ENCODE measurements at regions not wholly inside any gene's neighbourhood (a gene's known extent, or its start where the extent isn't known, plus 50 kb on each side); places are given as distances from the start of the nearest gene placed in this dataset.

- CTCF ChIA-PET, result interaction anchor here (0.6 to 2.6 kb wide), 4 partner anchors 17 to 152 kb away, joined by 3 to 8 read pairs (median 4); no protein-coding TSS in a partner anchor
- Mint-ChIP-seq H3K27me3 (ENCODE audit: insufficient read depth, unreplicated experiment) (no peaks in the 10 kb centered on the region), H3K4me3 (ENCODE audit: unreplicated experiment) (no peak overlapping the region), H3K27ac (ENCODE audit: low read depth, unreplicated experiment) (peak overlapping the region; percentile 74), H3K4me1 (ENCODE audit: insufficient read depth, unreplicated experiment) (peaks cover 37% of the 10 kb centered on the region), H3K36me3 (ENCODE audit: insufficient read depth, unreplicated experiment) (no peaks in the 10 kb centered on the region), H3K9me3 (ENCODE audit: unreplicated experiment) (no peaks in the 10 kb centered on the region)
- DNase-seq (ENCODE audit: unreplicated experiment), result no peak
- POLR2A ChIA-PET, result interaction anchor here (0.5 to 5.1 kb wide), 12 partner anchors 9 to 138 kb away, joined by 3 to 36 read pairs (median 5); partner anchors contain the start of gene TNFRSF21
- no peak for TF ChIP-seq CTCF (IDR thresholded peaks at IDR 0.05; ENCODE audit: unreplicated experiment)
- intact Hi-C loops (cut with micrococcal nuclease), result no loop called here
- BruUV-seq (replicated peaks), result no TSS peak
These were observed 128.4 kb upstream of the ADGRF1 start for GRCh38 chr6:47170617-47170947.

- H3K4me3 Mint-ChIP-seq (ENCODE audit: unreplicated experiment), result peak overlapping the region; percentile 28
- BruUV-seq (replicated peaks), result no TSS peak
- H3K36me3 Mint-ChIP-seq (ENCODE audit: insufficient read depth, unreplicated experiment), result no peaks in the 10 kb centered on the region
- ChIA-PET CTCF (interaction anchor here (0.6 to 2.6 kb wide), 4 partner anchors 18 to 152 kb away, joined by 3 to 8 read pairs (median 4); no protein-coding TSS in a partner anchor), POLR2A (interaction anchor here (0.5 to 5.1 kb wide), 15 partner anchors 9 to 139 kb away, joined by 3 to 36 read pairs (median 6); partner anchors contain the start of gene TNFRSF21)
- H3K27me3 Mint-ChIP-seq (ENCODE audit: insufficient read depth, unreplicated experiment), result no peaks in the 10 kb centered on the region
- DNase-seq (ENCODE audit: unreplicated experiment), result peak; percentile 85
- peak overlapping the region; percentile 74 for H3K27ac Mint-ChIP-seq (ENCODE audit: low read depth, unreplicated experiment)
- H3K9me3 Mint-ChIP-seq (ENCODE audit: unreplicated experiment), result no peaks in the 10 kb centered on the region
- intact Hi-C loops (cut with micrococcal nuclease), result no loop called here
- TF ChIP-seq CTCF (IDR thresholded peaks at IDR 0.05; ENCODE audit: unreplicated experiment), result no peak
- peaks cover 37% of the 10 kb centered on the region for H3K4me1 Mint-ChIP-seq (ENCODE audit: insufficient read depth, unreplicated experiment)
These were observed 127.9 kb upstream of the ADGRF1 start for GRCh38 chr6:47169785-47170616.

- peak overlapping the region; percentile 33 for H3K4me3 Mint-ChIP-seq (ENCODE audit: unreplicated experiment)
- H3K4me1 Mint-ChIP-seq (ENCODE audit: insufficient read depth, unreplicated experiment), result peaks cover 37% of the 10 kb centered on the region
- ChIA-PET POLR2A (interaction anchor here (0.6 to 5.1 kb wide), 20 partner anchors 13 to 312 kb away, joined by 3 to 36 read pairs (median 6); partner anchors contain the start of gene TNFRSF21), CTCF (interaction anchor here (0.6 to 2.1 kb wide), 5 partner anchors 9 to 74 kb away, joined by 3 to 8 read pairs (median 4); no protein-coding TSS in a partner anchor)
- no TSS peak for BruUV-seq (replicated peaks)
- no peak for TF ChIP-seq CTCF (IDR thresholded peaks at IDR 0.05; ENCODE audit: unreplicated experiment)
- intact Hi-C loops (cut with micrococcal nuclease), result loop anchor here (1.0 kb wide), 2 partner anchors 71 to 141 kb away; partner anchors contain the start of gene TNFRSF21
- peak; percentile 99 for DNase-seq (ENCODE audit: unreplicated experiment)
- H3K9me3 Mint-ChIP-seq (ENCODE audit: unreplicated experiment), result peaks cover 3% of the 10 kb centered on the region
- H3K36me3 Mint-ChIP-seq (ENCODE audit: insufficient read depth, unreplicated experiment), result no peaks in the 10 kb centered on the region
- peak overlapping the region; percentile 74 for H3K27ac Mint-ChIP-seq (ENCODE audit: low read depth, unreplicated experiment)
- H3K27me3 Mint-ChIP-seq (ENCODE audit: insufficient read depth, unreplicated experiment), result no peaks in the 10 kb centered on the region
These were observed 126.0 kb upstream of the ADGRF1 start for GRCh38 chr6:47168180-47168579.

GRCh38 chr6:47165918-47166317 lies 123.8 kb upstream of the ADGRF1 start:
- no peak overlapping the region for H3K4me3 Mint-ChIP-seq (ENCODE audit: unreplicated experiment)
- H3K27ac Mint-ChIP-seq (ENCODE audit: low read depth, unreplicated experiment), result no peak overlapping the region
- no peak for TF ChIP-seq CTCF (IDR thresholded peaks at IDR 0.05; ENCODE audit: unreplicated experiment)
- no TSS peak for BruUV-seq (replicated peaks)
- no peaks in the 10 kb centered on the region for H3K27me3 Mint-ChIP-seq (ENCODE audit: insufficient read depth, unreplicated experiment)
- POLR2A ChIA-PET, result interaction anchor here (0.9 to 1.4 kb wide), 2 partner anchors 22 to 37 kb away, joined by 3 read pairs; no protein-coding TSS in a partner anchor
- peaks cover 10% of the 10 kb centered on the region for H3K9me3 Mint-ChIP-seq (ENCODE audit: unreplicated experiment)
- intact Hi-C loops (cut with micrococcal nuclease), result no loop called here
- CTCF ChIA-PET, result interaction anchor here (1.0 kb wide), 1 partner anchor 10 kb away, joined by 4 read pairs; no protein-coding TSS in a partner anchor
- DNase-seq (ENCODE audit: unreplicated experiment), result no peak
- H3K4me1 Mint-ChIP-seq (ENCODE audit: insufficient read depth, unreplicated experiment), result peaks cover 39% of the 10 kb centered on the region
- H3K36me3 Mint-ChIP-seq (ENCODE audit: insufficient read depth, unreplicated experiment), result no peaks in the 10 kb centered on the region
